Mesendoderm (in vitro differentiated cells): ENCODE measurements at regions not wholly inside any gene's neighbourhood (a gene's known extent, or its start where the extent isn't known, plus 50 kb on each side); places are given as distances from the start of the nearest gene placed in this dataset.

Source experiments
- DNase-seq: peaks from one replicate; pipeline ENCODE4 v3.0.0; 2013
- H2AK5ac ChIP-seq: 2 replicates; pipeline ENCODE4 v1.6.1; 2013; ENCODE audit warnings: low read length, inconsistent platforms
- H2BK120ac ChIP-seq: 2 replicates; pipeline ENCODE4 v1.6.1; 2013; ENCODE audit warnings: low read depth, mild to moderate bottlenecking, low read length, moderate library complexity, mixed read lengths
- H2BK15ac ChIP-seq: replicated peaks from 2 replicates; pipeline ENCODE4 v1.6.1; 2013; ENCODE audit warnings: low read depth, mild to moderate bottlenecking, moderate library complexity
- H2BK5ac ChIP-seq: 2 replicates; pipeline ENCODE4 v1.6.1; 2013; ENCODE audit warnings: low read length, inconsistent platforms
- H3K18ac ChIP-seq: 2 replicates; pipeline ENCODE4 v1.6.1; 2013; ENCODE audit warnings: mild to moderate bottlenecking, low read length, mixed read lengths
- H3K23ac ChIP-seq: one replicate; pipeline ENCODE4 v1.6.1; 2013; ENCODE audit warnings: low read length
- H3K27ac ChIP-seq: 2 replicates; pipeline ENCODE4 v1.5.1; 2013; ENCODE audit warnings: low read depth, mild to moderate bottlenecking, inconsistent platforms, low read length, moderate library complexity
- H3K27me3 ChIP-seq: 2 replicates; pipeline ENCODE4 v1.6.1; 2013; ENCODE audit warnings: low read length, control low read depth, mild to moderate bottlenecking, inconsistent platforms; ENCODE audit not compliant: insufficient read depth, poor library complexity
- H3K36me3 ChIP-seq: 2 replicates; pipeline ENCODE4 v1.6.1; 2013; ENCODE audit warnings: low read length, inconsistent platforms; ENCODE audit not compliant: control insufficient read depth, insufficient read depth
- H3K4ac ChIP-seq: one replicate; pipeline ENCODE4 v1.6.1; 2013; ENCODE audit warnings: low read depth, mild to moderate bottlenecking, low read length, moderate library complexity
- H3K4me1 ChIP-seq: 2 replicates; pipeline ENCODE4 v1.6.1; 2013; ENCODE audit warnings: low read depth, low read length, inconsistent platforms; ENCODE audit not compliant: control insufficient read depth
- H3K4me2 ChIP-seq: 2 replicates; pipeline ENCODE4 v1.6.1; 2013; ENCODE audit warnings: low read length
- H3K4me3 ChIP-seq: 2 replicates; pipeline ENCODE4 v1.5.1; 2013; ENCODE audit warnings: mild to moderate bottlenecking, low read length
- H3K56ac ChIP-seq: one replicate; pipeline ENCODE4 v1.6.1; 2013; ENCODE audit warnings: low read length
- H3K79me1 ChIP-seq: 2 replicates; pipeline ENCODE4 v1.6.1; 2013; ENCODE audit warnings: low read length, inconsistent platforms
- H3K79me2 ChIP-seq: 2 replicates; pipeline ENCODE4 v1.6.1; 2013; ENCODE audit warnings: mild to moderate bottlenecking, low read length; ENCODE audit not compliant: control insufficient read depth, insufficient read depth
- H3K9ac ChIP-seq: 2 replicates; pipeline ENCODE4 v1.6.1; 2013; ENCODE audit warnings: low read length, inconsistent platforms
- H4K5ac ChIP-seq: one replicate; pipeline ENCODE4 v1.6.1; 2013; ENCODE audit warnings: low read length
- H4K8ac ChIP-seq: one replicate; pipeline ENCODE4 v1.6.1; 2013; ENCODE audit warnings: low read depth, mild to moderate bottlenecking, control low read depth, low read length, moderate library complexity
- WGBS: extraction: QIAGEN DNeasy Blood & Tissue Kit; methylation state at CpG from one replicate; pipeline ENCODE4 v1.1.7; 2013; ENCODE audit warnings: low lambda C conversion rate, missing lambda C conversion rate; ENCODE audit not compliant: insufficient coverage; ENCODE audit errors: extremely low coverage; 5-methylcytosine and 5-hydroxymethylcytosine counted together

- no peak for DNase-seq
- no peak overlapping the region for H3K4me3 ChIP-seq
- H3K56ac ChIP-seq, result no peak overlapping the region
- H3K27me3 ChIP-seq, result no peaks in the 10 kb centered on the region
- no peak overlapping the region for H2AK5ac ChIP-seq
- H3K4me2 ChIP-seq, result no peak overlapping the region
- no peak overlapping the region for H4K5ac ChIP-seq
- H3K27ac ChIP-seq, result no peak overlapping the region
- no peaks in the 10 kb centered on the region for H3K79me1 ChIP-seq
- no peak overlapping the region for H2BK5ac ChIP-seq
- no peak overlapping the region for H3K23ac ChIP-seq
- no peaks in the 10 kb centered on the region for H3K79me2 ChIP-seq
- no CpG with 5 or more reads among the region's 6 CpGs for WGBS
- H4K8ac ChIP-seq, result no peak overlapping the region
- H3K36me3 ChIP-seq, result no peaks in the 10 kb centered on the region
- no peak overlapping the region for H3K18ac ChIP-seq
- H3K4me1 ChIP-seq, result no peaks in the 10 kb centered on the region
- H3K4ac ChIP-seq, result no peak overlapping the region
- no peak overlapping the region for H2BK120ac ChIP-seq
- H3K9ac ChIP-seq, result no peak overlapping the region
- no peak overlapping the region for H2BK15ac ChIP-seq
Observed at GRCh38 chr13:90615236-90615635, 732.3 kb upstream of the MIR17HG start.

- Histone ChIP-seq H3K9ac (no peak overlapping the region), H3K79me2 (no peaks in the 10 kb centered on the region), H2AK5ac (no peak overlapping the region), H3K56ac (no peak overlapping the region), H3K23ac (no peak overlapping the region), H2BK15ac (no peak overlapping the region), H3K4me2 (no peak overlapping the region), H3K18ac (no peak overlapping the region), H3K27ac (no peak overlapping the region), H4K5ac (no peak overlapping the region), H2BK5ac (no peak overlapping the region), H2BK120ac (no peak overlapping the region), H3K4ac (no peak overlapping the region), H4K8ac (no peak overlapping the region), H3K27me3 (no peaks in the 10 kb centered on the region), H3K4me3 (no peak overlapping the region), H3K36me3 (no peaks in the 10 kb centered on the region), H3K4me1 (no peaks in the 10 kb centered on the region), H3K79me1 (no peaks in the 10 kb centered on the region)
- WGBS, result no CpG with 5 or more reads among the region's 5 CpGs
- no peak for DNase-seq
Observed at GRCh38 chr13:90615767-90616166, 731.7 kb upstream of the MIR17HG start.

GRCh38 chr13:90618133-90618532 is 729.4 kb upstream of the MIR17HG start:
- Histone ChIP-seq H3K4me2 (no peak overlapping the region), H3K36me3 (no peaks in the 10 kb centered on the region), H3K27ac (no peak overlapping the region), H3K4me3 (no peak overlapping the region), H2BK15ac (no peak overlapping the region), H3K56ac (no peak overlapping the region), H4K8ac (no peak overlapping the region), H3K27me3 (no peaks in the 10 kb centered on the region), H3K79me1 (no peaks in the 10 kb centered on the region), H3K4ac (no peak overlapping the region), H3K9ac (no peak overlapping the region), H3K18ac (no peak overlapping the region), H2BK120ac (no peak overlapping the region), H2AK5ac (no peak overlapping the region), H3K4me1 (no peaks in the 10 kb centered on the region), H3K79me2 (no peaks in the 10 kb centered on the region), H3K23ac (no peak overlapping the region), H2BK5ac (no peak overlapping the region), H4K5ac (no peak overlapping the region)
- DNase-seq, result peak; percentile 40
- WGBS, result no CpG with 5 or more reads among the region's 2 CpGs

- Histone ChIP-seq H3K36me3 (no peaks in the 10 kb centered on the region), H2BK15ac (no peak overlapping the region), H3K4me3 (no peak overlapping the region), H3K56ac (no peak overlapping the region), H2BK5ac (no peak overlapping the region), H4K8ac (no peak overlapping the region), H4K5ac (no peak overlapping the region), H3K79me1 (no peaks in the 10 kb centered on the region), H3K4ac (no peak overlapping the region), H2AK5ac (no peak overlapping the region), H3K9ac (no peak overlapping the region), H3K4me1 (no peaks in the 10 kb centered on the region), H3K18ac (no peak overlapping the region), H2BK120ac (no peak overlapping the region), H3K27me3 (no peaks in the 10 kb centered on the region), H3K79me2 (no peaks in the 10 kb centered on the region), H3K27ac (no peak overlapping the region), H3K23ac (no peak overlapping the region), H3K4me2 (no peak overlapping the region)
- no CpG with 5 or more reads among the region's 1 CpG for WGBS
- no peak for DNase-seq
Observed at GRCh38 chr13:90622541-90622940, 724.9 kb upstream of the MIR17HG start.

GRCh38 chr13:90623318-90624011 is 724.0 kb upstream of the MIR17HG start:
- no peak overlapping the region for H3K4me2 ChIP-seq
- no peak overlapping the region for H2BK120ac ChIP-seq
- H3K9ac ChIP-seq, result no peak overlapping the region
- H3K4ac ChIP-seq, result no peak overlapping the region
- no peak overlapping the region for H3K56ac ChIP-seq
- H2AK5ac ChIP-seq, result no peak overlapping the region
- H3K36me3 ChIP-seq, result no peaks in the 10 kb centered on the region
- no peak overlapping the region for H2BK5ac ChIP-seq
- no peak overlapping the region for H4K5ac ChIP-seq
- no peak for DNase-seq
- no CpG with 5 or more reads among the region's 3 CpGs for WGBS
- no peak overlapping the region for H2BK15ac ChIP-seq
- no peak overlapping the region for H4K8ac ChIP-seq
- no peaks in the 10 kb centered on the region for H3K79me2 ChIP-seq
- no peak overlapping the region for H3K18ac ChIP-seq
- H3K27me3 ChIP-seq, result no peaks in the 10 kb centered on the region
- no peak overlapping the region for H3K4me3 ChIP-seq
- H3K79me1 ChIP-seq, result no peaks in the 10 kb centered on the region
- H3K23ac ChIP-seq, result no peak overlapping the region
- no peak overlapping the region for H3K27ac ChIP-seq
- H3K4me1 ChIP-seq, result no peaks in the 10 kb centered on the region

- Histone ChIP-seq H3K4me3 (no peak overlapping the region), H2BK120ac (no peak overlapping the region), H4K5ac (no peak overlapping the region), H3K4ac (no peak overlapping the region), H4K8ac (no peak overlapping the region), H3K79me1 (no peaks in the 10 kb centered on the region), H3K9ac (no peak overlapping the region), H3K27me3 (no peaks in the 10 kb centered on the region), H2AK5ac (no peak overlapping the region), H3K56ac (no peak overlapping the region), H3K79me2 (no peaks in the 10 kb centered on the region), H3K4me2 (no peak overlapping the region), H3K23ac (no peak overlapping the region), H3K18ac (no peak overlapping the region), H3K36me3 (no peaks in the 10 kb centered on the region), H2BK5ac (no peak overlapping the region), H3K4me1 (no peaks in the 10 kb centered on the region), H2BK15ac (no peak overlapping the region), H3K27ac (no peak overlapping the region)
- DNase-seq, result no peak
- no CpG with 5 or more reads among the region's 1 CpG for WGBS
Observed at GRCh38 chr13:90627813-90628212, 719.7 kb upstream of the MIR17HG start.
